GM21576 (cell line): ENCODE measurements at regions not wholly inside any gene's neighbourhood (a gene's known extent, or its start where the extent isn't known, plus 50 kb on each side); places are given as distances from the start of the nearest gene placed in this dataset.
"Not testable (repeated sequence)": the region's sequence is repeated elsewhere in the genome, so short reads cannot be mapped to it uniquely, and the experiment has no call there.

Experiments
- ATAC-seq: cut with Tn5 transposase; IDR thresholded peaks from one replicate; pipeline ENCODE4 v1.9.1; 2021; ENCODE audit warnings: mild to moderate bottlenecking, moderate library complexity; ENCODE audit not compliant: unreplicated experiment

DNA sequence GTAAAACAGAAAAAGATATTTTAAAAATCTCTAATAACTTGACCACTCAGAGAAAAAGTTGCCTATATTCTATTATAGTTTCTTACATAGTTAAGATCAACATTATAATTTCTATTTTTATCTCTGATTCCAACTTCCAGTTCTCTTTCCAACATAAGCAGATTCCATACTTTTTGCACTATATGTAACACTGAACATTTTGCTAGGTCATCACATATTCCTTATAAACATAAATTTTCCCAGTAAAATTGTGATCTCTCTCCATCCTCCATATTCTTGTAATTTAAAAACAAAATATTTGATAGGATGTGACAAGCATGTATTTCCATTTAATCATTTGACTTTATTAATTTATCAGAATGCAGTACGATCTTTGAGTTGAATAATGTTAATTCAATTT lies 170.4 kb upstream of the THSD7A start:
- ATAC-seq: no peak

DNA sequence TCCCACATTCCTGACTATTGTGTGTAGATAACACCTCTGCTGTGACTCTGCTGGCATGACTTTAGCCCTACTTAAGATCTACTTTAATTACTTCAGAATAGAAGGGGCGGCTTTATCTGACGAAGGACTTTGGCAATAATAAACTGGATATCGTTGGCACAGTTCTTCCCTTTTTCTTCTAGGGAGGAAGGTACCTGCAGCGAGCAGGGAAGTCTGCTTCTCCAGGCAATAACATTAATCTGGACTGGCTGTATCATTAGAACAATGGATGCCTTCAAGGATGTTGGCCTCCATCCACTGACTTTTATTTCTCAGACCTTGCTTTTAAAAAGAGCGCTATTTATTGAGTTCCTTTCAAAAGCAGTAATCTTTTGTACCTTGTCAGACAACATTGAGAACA lies 172.6 kb upstream of the THSD7A start:
- no peak for ATAC-seq

DNA sequence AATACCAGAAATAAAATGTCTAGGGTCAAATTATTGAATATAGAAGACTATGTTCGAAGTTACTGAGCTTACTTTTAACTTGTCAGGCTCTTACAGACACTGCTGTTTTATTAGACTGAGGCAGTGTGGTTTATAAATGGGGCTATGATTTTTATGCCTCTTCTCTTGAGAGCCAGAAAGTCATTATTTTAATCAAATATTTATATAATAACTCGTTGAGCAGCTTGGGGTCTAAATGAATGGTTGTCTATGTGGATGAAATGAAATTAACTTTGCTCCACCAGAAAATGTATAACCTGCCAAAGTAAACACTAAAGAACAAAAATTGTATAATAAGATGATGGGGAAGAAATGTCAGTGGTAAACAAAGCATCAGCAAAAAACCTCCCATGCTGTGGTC lies 175.6 kb upstream of the THSD7A start:
- ATAC-seq: no peak

DNA sequence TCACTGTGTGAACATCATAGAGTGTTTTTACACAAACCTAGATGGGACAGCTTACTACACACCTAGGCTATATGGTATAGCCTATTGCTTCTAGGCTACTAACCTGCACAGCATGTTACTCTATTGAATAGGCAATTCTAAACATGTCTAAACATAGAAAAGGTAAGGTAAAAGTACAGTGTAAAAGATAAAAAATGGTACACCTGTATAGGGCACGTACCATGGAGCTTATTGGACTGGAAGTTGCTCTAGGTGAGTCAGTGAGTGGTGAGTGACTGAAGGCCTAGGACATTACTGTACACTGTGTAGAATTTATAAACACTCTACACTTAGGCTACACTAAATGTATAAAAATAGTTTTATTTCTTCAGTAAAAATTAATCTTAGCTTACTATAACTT lies 182.0 kb upstream of the THSD7A start:
- ATAC-seq: no peak

DNA sequence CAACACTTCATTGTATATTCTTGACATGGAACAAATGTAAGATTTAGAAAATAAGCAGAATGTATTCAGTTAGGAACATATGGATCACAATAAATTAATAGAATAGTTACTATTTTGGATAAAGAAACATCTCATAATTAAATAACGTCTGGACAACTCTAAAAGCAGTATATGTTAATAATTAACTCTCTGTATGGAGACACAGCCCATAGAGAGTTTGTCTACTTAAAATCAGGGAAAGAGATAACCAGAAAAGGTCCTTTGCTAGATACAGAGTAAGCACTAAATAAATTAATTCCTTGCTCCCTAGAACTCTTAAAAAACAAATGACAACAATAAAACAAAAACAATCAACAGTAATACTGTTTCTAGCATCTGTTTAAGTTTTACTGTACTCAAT lies 184.4 kb upstream of the THSD7A start:
- no peak for ATAC-seq

DNA sequence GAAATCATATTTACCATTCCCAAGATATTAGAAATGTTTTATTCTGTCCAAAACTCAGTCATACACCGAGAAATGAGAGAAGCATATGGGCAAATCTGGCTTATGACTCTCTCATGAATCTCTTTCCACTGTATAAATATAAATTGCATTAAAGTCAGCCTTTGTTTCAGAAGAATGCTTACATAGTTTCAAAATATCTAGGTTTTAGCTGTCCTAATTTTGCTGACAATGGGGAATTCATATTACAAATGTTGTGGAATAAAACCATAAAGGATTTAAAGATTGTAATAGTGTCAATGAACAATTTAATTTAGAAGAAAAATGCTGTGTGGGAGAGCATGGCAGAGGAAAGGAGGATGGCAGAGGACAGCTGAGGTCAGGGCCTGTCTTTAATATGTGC lies 185.0 kb upstream of the THSD7A start:
- no peak for ATAC-seq

DNA sequence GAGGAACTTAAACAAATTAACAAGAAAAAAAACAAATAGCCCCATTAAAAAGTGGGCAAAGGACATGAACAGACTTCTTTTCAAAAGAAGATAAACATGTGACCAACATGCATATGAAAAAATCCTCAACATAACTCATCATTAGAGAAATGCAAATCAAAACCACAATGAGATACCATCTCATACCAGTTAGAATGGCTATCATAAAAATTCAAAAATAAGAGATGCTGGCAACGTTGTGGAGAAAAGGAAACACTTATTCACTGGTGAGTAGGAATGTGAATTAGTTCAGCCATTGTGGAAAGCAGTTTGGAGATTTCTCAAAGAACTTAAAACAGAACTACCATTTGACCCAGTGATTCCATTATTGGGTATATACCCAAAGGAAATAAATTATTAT lies 189.1 kb upstream of the TMEM106B start:
- not testable (repeated sequence) for ATAC-seq

DNA sequence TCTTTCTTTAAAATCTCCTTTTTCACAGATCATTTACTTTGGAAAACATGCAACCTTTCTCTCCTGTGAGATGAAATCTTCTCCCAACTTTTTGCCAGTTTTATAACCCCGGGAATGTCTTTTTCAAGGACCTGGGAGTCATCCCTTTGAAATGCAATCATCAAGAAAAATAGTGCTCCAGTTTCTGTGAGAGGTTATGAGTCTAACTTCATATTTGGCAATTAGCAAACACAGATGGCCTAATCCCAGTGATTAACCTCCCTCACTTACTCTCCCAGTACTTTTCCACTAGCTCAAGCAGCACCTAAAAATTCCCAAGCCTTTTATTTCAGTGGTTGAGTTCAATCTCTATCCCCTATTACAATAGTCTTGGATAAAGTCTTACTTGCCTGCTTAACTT lies 185.8 kb upstream of the TMEM106B start:
- no peak for ATAC-seq

DNA sequence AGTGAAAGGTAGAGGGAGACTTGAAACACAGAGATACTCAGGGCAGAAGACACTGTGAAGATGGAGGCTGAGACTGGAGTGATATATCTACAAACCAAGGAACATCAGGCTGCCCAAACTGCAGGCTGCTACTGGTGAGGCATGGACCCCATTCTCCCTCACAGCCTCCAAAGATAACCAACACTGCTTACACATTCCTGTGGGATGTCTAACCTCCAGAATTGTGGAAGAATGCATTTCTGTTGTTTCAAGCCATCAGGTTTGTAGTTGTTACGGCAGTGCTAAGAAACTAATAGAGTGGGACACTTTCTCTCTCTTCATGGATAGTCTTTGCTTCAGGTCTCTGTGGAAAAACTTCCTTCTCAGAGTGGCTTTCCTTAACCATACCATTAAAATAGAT lies 182.6 kb upstream of the TMEM106B start:
- ATAC-seq: no peak

DNA sequence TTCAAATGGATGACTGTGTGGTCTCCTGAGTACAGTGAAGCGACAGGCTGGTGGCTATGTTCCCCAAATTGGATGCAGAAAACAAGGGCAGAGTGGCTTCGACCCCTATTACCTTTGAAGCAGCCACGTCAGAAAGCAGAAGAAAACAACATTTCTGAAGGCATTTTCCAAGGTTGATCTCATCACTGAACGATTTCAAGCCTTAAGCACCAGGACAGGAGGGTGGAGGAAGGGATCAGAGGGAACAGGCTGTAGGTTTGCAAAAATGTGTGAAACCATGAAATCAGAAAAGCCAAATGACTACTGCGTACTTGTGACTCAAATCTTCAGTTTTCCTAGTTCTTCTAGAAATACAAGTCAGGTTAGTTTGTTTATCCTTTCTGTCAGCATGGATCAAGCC lies 181.0 kb upstream of the TMEM106B start:
- ATAC-seq: no peak

DNA sequence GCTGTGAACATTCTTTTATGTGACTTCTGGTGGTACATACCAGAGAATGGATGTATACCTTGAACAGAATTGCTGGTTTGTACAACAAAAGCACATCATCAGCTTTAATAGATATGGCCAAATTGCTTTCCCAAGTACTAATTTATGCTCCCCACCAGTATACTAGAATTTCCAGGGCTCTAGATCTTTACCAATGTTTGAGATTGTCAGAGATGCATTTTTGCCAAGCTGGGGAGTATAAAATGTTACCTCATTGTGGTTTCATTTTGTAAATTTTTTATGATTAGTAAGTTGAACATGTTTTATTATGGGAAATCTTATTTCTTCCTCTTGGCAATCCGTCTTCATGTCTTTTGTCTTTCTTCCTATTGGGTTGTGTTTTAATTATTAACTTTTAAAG lies 179.9 kb upstream of the TMEM106B start:
- no peak for ATAC-seq

DNA sequence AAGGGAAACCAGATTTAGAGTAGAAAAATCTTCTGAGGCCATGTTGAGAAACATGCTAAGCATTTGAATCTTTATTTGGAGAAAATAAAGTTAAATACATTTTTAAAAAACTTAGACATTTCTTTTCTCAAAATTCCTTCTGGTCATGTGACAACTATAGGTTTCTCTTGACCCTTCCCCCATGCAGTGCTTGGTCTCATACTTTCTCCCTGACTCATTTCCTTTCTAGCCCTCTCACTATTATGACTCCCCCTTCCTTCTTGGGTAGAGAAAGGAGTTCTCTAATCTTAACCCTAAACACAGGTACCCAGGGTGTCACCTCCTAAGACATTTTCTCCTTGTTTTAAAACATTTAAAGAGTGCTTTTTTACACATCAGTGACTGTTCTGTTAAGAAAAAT lies 179.5 kb upstream of the TMEM106B start:
- no peak for ATAC-seq

DNA sequence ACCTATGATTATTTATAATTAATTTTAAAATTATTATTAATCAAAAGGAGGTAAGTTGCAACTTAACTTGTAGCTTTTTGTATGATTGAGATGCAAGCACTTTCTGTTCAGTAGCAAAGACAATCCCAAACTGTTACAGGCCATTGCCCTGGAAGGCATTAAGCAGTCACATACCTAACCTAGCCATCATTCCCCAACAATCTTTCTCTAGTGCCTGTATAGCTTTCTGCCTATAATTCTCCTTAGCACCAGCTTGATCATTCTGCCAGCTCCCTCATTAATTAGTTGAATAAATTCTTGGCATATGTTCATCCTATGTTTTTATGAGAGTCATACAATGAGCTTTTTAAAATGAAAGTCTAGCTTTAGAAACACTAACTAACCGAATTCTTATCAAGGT lies 178.9 kb upstream of the TMEM106B start:
- no peak for ATAC-seq

DNA sequence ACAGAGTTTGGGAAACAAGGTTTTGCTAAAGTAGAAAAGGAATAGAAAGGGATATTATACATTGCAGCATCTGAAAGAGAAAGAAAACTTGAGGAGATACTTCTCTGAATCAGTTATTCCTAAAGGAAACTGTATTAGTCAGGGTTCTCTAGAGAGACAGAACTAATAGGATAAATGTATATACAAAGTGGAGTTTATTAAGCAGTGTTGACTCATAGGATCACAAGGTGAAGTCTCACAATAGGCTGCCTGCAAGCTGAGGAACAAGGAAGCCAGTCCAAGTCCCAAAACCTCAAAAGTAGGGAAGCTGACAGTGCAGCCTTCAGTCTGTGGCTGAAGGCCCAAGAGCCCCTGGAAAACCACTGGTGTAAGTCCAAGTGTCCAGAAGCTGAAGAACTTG lies 167.6 kb upstream of the TMEM106B start:
- ATAC-seq: not testable (repeated sequence)

DNA sequence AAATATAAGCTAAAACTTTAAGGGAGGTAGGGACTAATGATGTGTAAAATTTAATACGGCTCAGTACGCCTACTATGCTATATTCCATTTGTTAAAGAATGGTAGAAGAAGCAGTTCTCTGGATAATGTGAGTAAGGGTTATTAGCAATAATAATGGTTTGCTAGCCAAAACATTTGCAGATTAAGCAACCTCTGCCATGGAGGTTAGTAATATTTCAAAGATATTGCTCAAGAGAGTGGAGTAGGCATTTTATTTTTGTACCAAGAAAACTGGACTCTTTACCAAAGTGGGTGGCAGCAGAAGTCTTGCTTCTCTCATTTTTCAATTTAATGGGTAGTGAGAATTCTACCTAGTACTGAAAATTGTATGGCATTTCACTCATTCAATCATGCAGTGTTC lies 158.9 kb upstream of the TMEM106B start:
- ATAC-seq: no peak

DNA sequence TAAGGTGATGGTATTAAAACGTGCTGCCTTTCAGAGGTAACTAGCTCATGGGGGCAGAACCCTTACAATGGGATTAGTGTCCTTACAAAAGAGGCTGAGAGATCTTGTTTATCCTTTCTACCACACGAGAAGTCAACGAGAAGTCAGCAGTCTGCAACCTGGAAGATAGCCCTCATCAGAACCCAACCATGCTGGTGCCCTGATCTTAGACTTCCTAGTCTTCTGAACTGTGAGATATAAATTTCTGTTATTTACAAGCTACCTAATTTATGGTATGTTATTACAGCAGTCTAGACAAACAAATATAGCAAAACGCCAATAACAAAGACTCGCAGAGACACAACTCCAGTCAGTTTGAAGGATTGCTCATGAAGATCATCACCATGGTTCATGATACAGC lies 157.5 kb upstream of the TMEM106B start:
- ATAC-seq: no peak

DNA sequence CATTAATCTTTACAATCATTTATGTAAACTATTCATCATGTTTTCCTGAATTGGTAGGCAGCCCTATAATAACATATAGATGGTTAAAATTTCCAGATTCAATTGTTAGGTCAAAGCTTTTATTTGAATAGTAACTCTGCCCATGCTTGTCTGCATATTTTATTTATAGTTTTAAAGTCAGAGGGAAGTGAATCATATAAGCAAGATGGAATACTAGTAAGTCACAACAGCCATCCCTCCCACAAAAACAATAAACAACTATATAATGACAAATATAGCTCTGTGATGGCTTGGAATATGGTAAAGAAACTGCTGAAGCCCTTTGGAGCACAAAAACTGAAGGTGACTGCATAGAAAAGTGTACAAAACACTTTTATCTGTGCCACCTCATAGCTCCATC lies 156.3 kb upstream of the TMEM106B start:
- ATAC-seq: no peak

DNA sequence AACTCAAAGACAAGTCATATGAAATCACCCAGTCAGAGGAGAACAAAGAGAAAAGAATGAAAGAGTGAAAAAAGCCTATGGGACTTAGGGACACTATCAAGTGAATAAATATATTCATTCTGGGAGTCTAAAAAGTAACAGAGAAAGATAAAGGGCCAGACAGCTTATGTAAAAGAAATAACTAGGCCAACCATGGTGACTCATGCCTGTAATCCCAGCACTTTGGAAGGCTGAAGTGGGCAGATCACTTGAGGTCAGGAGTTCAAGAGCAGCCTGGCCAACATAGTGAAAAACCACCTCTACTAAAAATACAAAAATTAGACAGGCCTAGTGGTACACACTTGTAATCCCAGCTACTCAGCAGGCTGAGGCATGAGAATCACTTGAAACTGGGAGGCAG lies 154.7 kb upstream of the TMEM106B start:
- no peak for ATAC-seq

DNA sequence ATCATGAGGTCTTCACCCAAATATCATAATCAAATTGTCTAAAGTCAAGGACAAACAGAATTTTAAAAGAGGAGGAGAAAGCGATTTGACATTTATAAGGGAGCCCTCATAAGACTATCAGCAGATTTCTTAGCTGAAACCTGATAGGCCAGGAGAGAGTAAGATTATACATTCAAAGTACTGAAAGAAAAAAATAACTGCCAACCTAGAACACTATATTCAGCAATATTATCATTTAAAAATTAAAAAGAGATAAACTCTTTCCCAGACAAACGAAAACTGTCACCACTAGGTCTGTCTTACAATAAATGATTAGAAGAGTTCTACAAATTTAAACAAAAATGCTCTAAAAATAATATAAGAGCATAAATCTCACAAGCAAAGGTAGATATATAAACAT lies 154.1 kb upstream of the TMEM106B start:
- no peak for ATAC-seq

DNA sequence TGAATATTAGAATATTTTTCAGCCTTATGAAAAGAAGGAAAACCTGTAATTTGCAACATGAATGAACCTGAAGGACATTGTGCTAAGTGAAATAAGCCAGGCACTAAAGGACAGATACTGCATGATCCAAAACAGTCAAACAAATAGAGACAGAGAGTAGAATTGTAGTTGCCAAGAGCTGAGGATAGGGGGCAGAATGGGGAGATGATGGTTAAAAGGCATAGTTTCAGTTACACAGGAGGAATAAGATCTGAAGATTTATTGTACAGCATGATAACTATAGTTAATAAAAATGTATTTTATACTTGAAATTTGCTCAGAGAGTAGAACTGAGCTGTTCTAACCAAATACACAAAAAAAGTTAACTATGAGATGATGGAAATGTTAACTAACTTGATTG lies 149.0 kb upstream of the TMEM106B start:
- ATAC-seq: no peak

DNA sequence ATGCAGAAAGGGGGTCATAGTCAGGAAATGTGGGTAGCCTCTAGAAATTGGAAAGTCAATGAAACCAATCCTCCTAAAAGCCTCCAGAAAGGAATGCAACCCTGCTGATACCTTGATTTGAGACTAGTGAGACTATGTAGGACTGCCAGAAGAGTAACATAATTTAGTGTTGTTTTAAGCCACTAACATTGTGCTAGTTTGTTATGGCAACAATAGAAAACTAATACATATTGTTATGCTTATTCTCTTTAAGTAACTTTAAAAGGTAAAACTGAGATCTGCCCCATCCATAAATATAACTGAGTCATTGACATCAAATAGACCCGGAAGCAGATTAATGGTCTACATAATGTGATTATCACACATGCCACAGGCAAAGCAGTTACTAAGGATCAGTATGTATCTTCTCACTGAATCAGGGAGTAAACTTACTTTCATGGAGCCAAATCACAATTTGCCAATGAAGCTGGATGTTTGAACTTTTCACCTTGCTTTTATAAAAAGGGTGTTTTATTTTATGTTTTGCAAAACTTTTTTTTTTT lies 146.4 kb upstream of the TMEM106B start:
- no peak for ATAC-seq

DNA sequence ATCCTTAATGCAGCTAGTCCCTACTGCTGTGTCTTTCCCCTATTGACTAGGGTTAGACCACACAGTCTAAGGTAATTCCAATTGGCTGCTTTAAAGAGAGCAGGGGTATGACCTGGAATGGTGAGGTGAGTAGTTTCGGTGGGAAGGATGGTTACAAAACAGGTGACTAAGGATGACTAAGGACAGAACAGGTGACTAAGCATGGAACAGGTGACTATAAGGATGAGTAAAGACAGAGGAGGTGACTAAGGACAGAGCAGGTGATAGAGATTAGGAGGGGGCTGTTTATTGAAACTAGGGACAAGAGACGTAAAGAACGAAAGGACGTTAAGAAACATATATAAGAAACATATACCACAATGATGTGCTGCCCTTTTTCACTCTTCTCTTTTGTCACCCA lies 145.1 kb upstream of the TMEM106B start:
- no peak for ATAC-seq

DNA sequence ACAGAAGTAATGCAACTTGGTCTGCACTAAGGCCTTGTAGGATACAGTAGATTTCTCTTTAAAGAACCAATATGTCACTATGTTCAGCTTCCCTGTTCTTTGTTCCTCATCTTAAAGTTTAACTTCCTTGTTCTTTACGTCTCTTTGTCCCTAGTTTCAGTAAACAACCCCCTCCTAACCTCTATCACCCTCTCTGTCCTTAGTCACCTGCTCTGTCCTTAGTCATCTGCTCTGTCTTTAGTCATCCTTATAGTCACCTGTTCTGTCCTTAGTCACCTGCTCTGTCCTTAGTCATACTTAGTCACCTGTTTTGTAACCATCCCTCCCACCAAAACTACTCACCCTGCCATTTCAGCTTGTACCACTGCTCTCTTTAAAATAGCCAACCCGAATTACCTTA lies 144.6 kb upstream of the TMEM106B start:
- no peak for ATAC-seq
